K562 (cell line): ENCODE measurements at regions not wholly inside any gene's neighbourhood (a gene's known extent, or its start where the extent isn't known, plus 50 kb on each side); places are given as distances from the start of the nearest gene placed in this dataset.

Experiments
- ATAC-seq: fragments of 200-7000 bp; cut with Tn5 transposase; 3 replicates; pipeline ENCODE4 v1.9.1; 2020; ENCODE audit warnings: moderate library complexity
- BruUV-seq: library from RNA; stranded (reverse); fragments of 400-500 nt; replicated peaks from 2 replicates; lab custom pipeline; 2021; lab: Mats Ljungman, UMichigan
- CTCF ChIA-PET: fragments of 300-600 bp; formaldehyde crosslinking; extraction: SDS; loops from one replicate; lab custom pipeline; 2021; ENCODE audit warnings: low intra/inter-chr PET ratio; lab: Yijun Ruan, JAX
- POLR2A ChIA-PET: fragments of 300-600, 350-650 bp; sonication (Branson Sonifier 250); formaldehyde crosslinking; extraction: SDS; loops from one replicate; lab custom pipeline; 2021; ENCODE audit warnings: antibody characterized with exemption, inconsistent platforms; lab: Yijun Ruan, JAX
- DNase-seq, 4 experiments: peaks; one replicate each; pipeline versions ENCODE4 v3.0.0 to v3.0.0-alpha.2; 2011 to 2018; ENCODE audit warnings: low spot score in 3 of 4, mixed read lengths in 3 of 4; ENCODE audit errors: extremely low read depth in 1 of 4
- FAIRE-seq: peaks from 2 replicates; lab custom pipeline; 2011; peaks lifted over from hg19 to GRCh38; lab: Jason Lieb, UNC
- H2AFZ ChIP-seq: 2 replicates; pipeline ENCODE4 v1.6.0; 2011; ENCODE audit warnings: low read depth, low read length, control low read depth, inconsistent platforms
- H3K27ac ChIP-seq: fragments of 200-600 bp; 3 replicates; pipeline ENCODE4 v1.8.0; 2011; ENCODE audit warnings: low read depth, mild to moderate bottlenecking, control low read depth, inconsistent platforms, low read length, moderate library complexity, mixed read lengths; ENCODE audit errors: extremely low read depth
- H3K27me3 ChIP-seq, 2 experiments: fragments of 300-600 bp in 1 of 2; 2 replicates in 1 of 2; 3 replicates in 1 of 2; pipeline versions ENCODE4 v1.6.0 to v1.8.0; 2011; ENCODE audit warnings: inconsistent platforms in 2 of 2, low read length in 2 of 2, mild to moderate bottlenecking in 1 of 2, mixed read lengths in 1 of 2, moderate library complexity in 1 of 2; ENCODE audit not compliant: control insufficient read depth in 2 of 2, insufficient read depth in 2 of 2
- H3K36me3 ChIP-seq: fragments of 300-600 bp; 3 replicates; pipeline ENCODE4 v1.8.0; 2011; ENCODE audit warnings: mild to moderate bottlenecking, low read length, inconsistent platforms; ENCODE audit not compliant: control insufficient read depth, insufficient read depth
- H3K4me1 ChIP-seq, 2 experiments: fragments of 200-600 bp in 1 of 2; replicated peaks in 1 of 2; 2 replicates in 1 of 2; 3 replicates in 1 of 2; pipeline versions ENCODE4 v1.5.1 to v1.8.0; 2011; ENCODE audit warnings: inconsistent platforms in 2 of 2, low read length in 2 of 2, mild to moderate bottlenecking in 1 of 2, mixed read lengths in 1 of 2, moderate library complexity in 1 of 2; ENCODE audit not compliant: control insufficient read depth in 2 of 2, insufficient read depth in 2 of 2
- H3K4me2 ChIP-seq: 2 replicates; pipeline ENCODE4 v1.6.1; 2011; ENCODE audit warnings: low read length, control low read depth, inconsistent platforms, mixed read lengths; ENCODE audit not compliant: insufficient read depth
- H3K4me3 ChIP-seq: fragments of 200-600 bp; sonication (generic), shearing (Covaris generic); 2 replicates; pipeline ENCODE4 v1.5.1; 2016; ENCODE audit warnings: control low read depth, inconsistent platforms
- H3K79me2 ChIP-seq: fragments of 200-600 bp; 3 replicates; pipeline ENCODE4 v1.8.0; 2011; ENCODE audit warnings: low read length, inconsistent platforms; ENCODE audit not compliant: control insufficient read depth, insufficient read depth
- H3K9ac ChIP-seq, 2 experiments: 2 replicates each; pipeline versions ENCODE4 v1.6.0 to v1.6.1; 2011; ENCODE audit warnings: low read depth in 2 of 2, low read length in 2 of 2, control low read depth in 1 of 2, inconsistent platforms in 1 of 2, mild to moderate bottlenecking in 1 of 2, mixed read lengths in 1 of 2; ENCODE audit not compliant: insufficient read depth in 1 of 2
- H3K9me1 ChIP-seq: one replicate; pipeline ENCODE4 v1.6.0; 2011; ENCODE audit warnings: inconsistent platforms, mild to moderate bottlenecking, low read length, moderate library complexity; ENCODE audit not compliant: control insufficient read depth, insufficient read depth
- H3K9me3 ChIP-seq: replicated peaks from 2 replicates; pipeline ENCODE4 v1.5.1; 2011; ENCODE audit warnings: low read depth, low read length, inconsistent platforms; ENCODE audit not compliant: control insufficient read depth, insufficient read depth
- H4K20me1 ChIP-seq: replicated peaks from 2 replicates; pipeline ENCODE4 v1.6.1; 2011; ENCODE audit warnings: low read length, inconsistent platforms, mixed read lengths; ENCODE audit not compliant: control insufficient read depth, insufficient read depth
- EP400 ChIP-seq: fragments of 450-650 bp; IDR thresholded peaks from 2 replicates; pipeline ENCODE4 v1.6.1; 2017; ENCODE audit warnings: antibody characterized with exemption, mild to moderate bottlenecking, moderate library complexity
- JUND ChIP-seq, 2 experiments: IDR thresholded peaks; 2 replicates in 1 of 2; 3 replicates in 1 of 2; pipeline ENCODE4 v1.6.1; 2011; ENCODE audit warnings: borderline replicate concordance in 2 of 2, low read depth in 2 of 2, low read length in 2 of 2, improper control_type of control experiment in 1 of 2, missing biosample characterization in 1 of 2, missing genetic modification characterization in 1 of 2, missing genetic modification reagents in 1 of 2
- KDM5B ChIP-seq: fragments of 200-600 bp; sonication (generic); IDR thresholded peaks from 2 replicates; pipeline ENCODE4 v1.6.1; 2012; ENCODE audit warnings: low read depth, mild to moderate bottlenecking, moderate library complexity, low read length, control low read depth, inconsistent platforms; ENCODE audit not compliant: insufficient replicate concordance
- MTF1 ChIP-seq: fragments of 250-450 bp; sonication (Bioruptor Pico); IDR thresholded peaks from 2 replicates; pipeline ENCODE4 v1.9.0; 2021; ENCODE audit warnings: moderate library complexity, mild to moderate bottlenecking, inconsistent platforms, borderline replicate concordance
- PCBP2 ChIP-seq: fragments of 200-400 bp; formaldehyde crosslinking; IDR thresholded peaks from 2 replicates; pipeline ENCODE4 v1.6.1; 2018; ENCODE audit warnings: low read length, low read depth, mild to moderate bottlenecking, moderate library complexity; ENCODE audit not compliant: poor library complexity, severe bottlenecking
- YY1 ChIP-seq, 3 experiments: IDR thresholded peaks; 2 replicates each; pipeline ENCODE4 v1.6.1; 2011; ENCODE audit warnings: low read length in 2 of 3, mild to moderate bottlenecking in 2 of 3, moderate library complexity in 2 of 3, borderline replicate concordance in 1 of 3, control low read depth in 1 of 3, low read depth in 1 of 3; ENCODE audit not compliant: insufficient read depth in 3 of 3, insufficient replicate concordance in 2 of 3, control insufficient read depth in 1 of 3, insufficient read length in 1 of 3; ENCODE audit errors: extremely low read depth in 1 of 3
- WGBS: fragments of 100-300 bp; shearing (Covaris generic); methylation state at CpG from one replicate; pipeline ENCODE4 v1.1.6; 2016; ENCODE audit warnings: low coverage, mixed read lengths; ENCODE audit not compliant: insufficient coverage; ENCODE audit errors: missing lambda C conversion rate; 5-methylcytosine and 5-hydroxymethylcytosine counted together
- in situ Hi-C: fragments of 300-500 bp; cut with MboI; formaldehyde crosslinking; loops from 4 replicates; pipeline ENCODE4 v1.15.0; 2018; ENCODE audit warnings: inconsistent platforms, mixed read lengths
- intact Hi-C: fragments of 100-400 bp; cut with micrococcal nuclease; formaldehyde crosslinking; loops from 2 replicates; pipeline ENCODE4 v1.14.2; 2022
- TF ChIP-seq, protein P1 (sequence below): fragments of 250-450 bp; sonication (Bioruptor Pico); IDR thresholded peaks from 2 replicates; pipeline ENCODE4 v1.4.0; 2020; ENCODE audit warnings: borderline replicate concordance
- TF ChIP-seq, protein P2 (sequence below), 2 experiments: IDR thresholded peaks; 2 replicates each; pipeline ENCODE4 v1.6.1; 2011; ENCODE audit warnings: borderline replicate concordance in 1 of 2, control low read depth in 1 of 2, low read depth in 1 of 2, low read length in 1 of 2, mild to moderate bottlenecking in 1 of 2, mixed read lengths in 1 of 2, moderate library complexity in 1 of 2; ENCODE audit not compliant: insufficient read depth in 1 of 2, insufficient read length in 1 of 2, poor library complexity in 1 of 2, severe bottlenecking in 1 of 2; ENCODE audit errors: extremely low read depth in 1 of 2
- TF ChIP-seq, protein P3 (sequence below): fragments of 450-650 bp; formaldehyde crosslinking; IDR thresholded peaks from 2 replicates; pipeline ENCODE4 v1.4.0; 2022; ENCODE audit warnings: missing genetic modification characterization

DNA sequence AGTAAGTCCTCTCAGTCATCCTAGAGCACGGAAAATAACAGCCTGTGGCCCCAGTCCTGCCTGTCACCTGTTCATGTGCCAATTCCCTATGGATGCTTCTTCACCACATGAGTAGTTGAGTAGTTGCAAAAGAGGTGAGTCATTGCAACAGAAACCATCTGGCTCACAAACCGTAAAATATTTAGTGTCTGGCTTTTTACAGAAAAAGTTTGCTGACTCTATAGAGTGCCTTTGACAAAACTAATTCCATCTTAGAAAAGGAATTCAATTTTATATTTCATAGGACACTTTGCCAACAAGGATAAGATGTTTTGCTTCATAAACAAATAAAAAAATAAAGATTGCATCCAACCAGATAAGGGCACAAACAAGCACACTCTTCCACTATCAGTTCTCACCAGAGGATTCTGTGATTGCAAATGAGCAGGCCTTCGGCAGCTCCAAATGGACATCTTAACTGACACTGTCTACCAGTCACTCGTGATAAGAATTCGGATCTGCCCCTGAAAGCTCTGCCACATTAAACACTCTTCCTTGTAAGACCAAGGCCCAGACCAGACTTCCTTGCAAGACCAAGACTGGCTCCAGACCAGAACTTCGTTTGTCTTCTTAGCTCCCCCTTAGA lies 242.7 kb upstream of the SEMA3C start (continued):
- TF ChIP-seq, protein P1, sequence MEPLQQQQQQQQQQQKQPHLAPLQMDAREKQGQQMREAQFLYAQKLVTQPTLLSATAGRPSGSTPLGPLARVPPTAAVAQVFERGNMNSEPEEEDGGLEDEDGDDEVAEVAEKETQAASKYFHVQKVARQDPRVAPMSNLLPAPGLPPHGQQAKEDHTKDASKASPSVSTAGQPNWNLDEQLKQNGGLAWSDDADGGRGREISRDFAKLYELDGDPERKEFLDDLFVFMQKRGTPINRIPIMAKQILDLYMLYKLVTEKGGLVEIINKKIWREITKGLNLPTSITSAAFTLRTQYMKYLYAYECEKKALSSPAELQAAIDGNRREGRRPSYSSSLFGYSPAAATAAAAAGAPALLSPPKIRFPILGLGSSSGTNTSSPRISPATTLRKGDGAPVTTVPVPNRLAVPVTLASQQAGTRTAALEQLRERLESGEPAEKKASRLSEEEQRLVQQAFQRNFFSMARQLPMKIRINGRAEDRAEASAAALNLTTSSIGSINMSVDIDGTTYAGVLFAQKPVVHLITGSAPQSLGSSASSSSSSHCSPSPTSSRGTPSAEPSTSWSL (CRISPR knock-in tag), result no peak
- peak; percentile 33; the same call in 1 of the 2 replicates for TF ChIP-seq EP400
- TF ChIP-seq, protein P2, sequence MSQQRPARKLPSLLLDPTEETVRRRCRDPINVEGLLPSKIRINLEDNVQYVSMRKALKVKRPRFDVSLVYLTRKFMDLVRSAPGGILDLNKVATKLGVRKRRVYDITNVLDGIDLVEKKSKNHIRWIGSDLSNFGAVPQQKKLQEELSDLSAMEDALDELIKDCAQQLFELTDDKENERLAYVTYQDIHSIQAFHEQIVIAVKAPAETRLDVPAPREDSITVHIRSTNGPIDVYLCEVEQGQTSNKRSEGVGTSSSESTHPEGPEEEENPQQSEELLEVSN (IDR thresholded peaks at IDR 0.05; ENCODE audit: borderline replicate concordance in 1 of 2, extremely low read depth in 1 of 2, insufficient read depth in 1 of 2, insufficient read length in 1 of 2, low read depth in 1 of 2, low read length in 1 of 2, poor library complexity in 1 of 2, severe bottlenecking in 1 of 2), result peak in 1 of 2 experiments; percentile 10

DNA sequence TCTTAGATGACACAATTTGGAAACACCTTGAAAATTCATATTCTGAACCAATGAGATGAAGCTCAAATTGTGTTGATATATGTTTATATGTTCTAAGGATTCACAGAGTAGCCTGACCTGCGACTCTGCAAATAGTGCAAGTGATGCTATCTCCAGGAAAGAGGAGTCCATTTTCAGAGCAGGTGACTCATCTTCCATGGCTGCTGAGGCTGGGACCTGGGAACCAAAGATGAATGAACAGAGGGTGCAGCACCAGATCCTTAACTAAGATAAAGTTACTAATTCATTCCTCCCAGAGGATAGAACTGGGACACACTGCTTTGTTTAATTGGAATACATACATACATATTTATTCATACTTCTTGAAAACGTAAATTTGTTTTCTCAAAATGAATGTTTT lies 240.6 kb upstream of the SEMA3C start:
- ATAC-seq (peak; percentile 59), FAIRE-seq (peak; percentile 65), DNase-seq (peak; percentile 33 to 56 (median 38))
- Histone ChIP-seq H3K9me1 (no peaks in the 10 kb centered on the region), H3K27ac (no peak overlapping the region; the same call in 2 of the 3 replicates), H4K20me1 (no peaks in the 10 kb centered on the region), H2AFZ (peak overlapping the region; percentile 2; the same call in 1 of the 2 replicates), H3K27me3 (no peaks in the 10 kb centered on the region), H3K79me2 (no peaks in the 10 kb centered on the region), H3K4me3 (no peak overlapping the region), H3K4me1 (peaks cover 0 to 14% of the 10 kb centered on the region in 2 experiments; a peak in 2 of 5 replicates), H3K9me3 (no peaks in the 10 kb centered on the region), H3K4me2 (no peak overlapping the region), H3K36me3 (no peaks in the 10 kb centered on the region), H3K9ac (no peak overlapping the region)
- BruUV-seq, result no TSS peak
- CTCF ChIA-PET, result no interaction called here
- intact Hi-C loops, result no loop called here
- 11% methylated on average over 2 of the region's 2 CpGs for WGBS
- in situ Hi-C loops, result no loop called here
- POLR2A ChIA-PET, result no interaction called here
- TF ChIP-seq MTF1 (CRISPR knock-in tag) (no peak), YY1 (IDR thresholded peaks at IDR 0.05; ENCODE audit: borderline replicate concordance in 1 of 3, control insufficient read depth in 1 of 3, extremely low read depth in 1 of 3, insufficient read depth in 3 of 3, insufficient read length in 1 of 3, insufficient replicate concordance in 2 of 3, low read depth in 1 of 3, low read length in 2 of 3) (peak in 1 of 3 experiments; percentile 71), KDM5B (no peak), JUND (IDR thresholded peaks at IDR 0.05; ENCODE audit: borderline replicate concordance, low read depth, low read length) (peak; percentile 87), JUND (tag; IDR thresholded peaks at IDR 0.05; ENCODE audit: borderline replicate concordance, low read depth, low read length) (peak; percentile 73; the same call in 1 of the 3 replicates), PCBP2 (no peak)
- TF ChIP-seq, protein P3, sequence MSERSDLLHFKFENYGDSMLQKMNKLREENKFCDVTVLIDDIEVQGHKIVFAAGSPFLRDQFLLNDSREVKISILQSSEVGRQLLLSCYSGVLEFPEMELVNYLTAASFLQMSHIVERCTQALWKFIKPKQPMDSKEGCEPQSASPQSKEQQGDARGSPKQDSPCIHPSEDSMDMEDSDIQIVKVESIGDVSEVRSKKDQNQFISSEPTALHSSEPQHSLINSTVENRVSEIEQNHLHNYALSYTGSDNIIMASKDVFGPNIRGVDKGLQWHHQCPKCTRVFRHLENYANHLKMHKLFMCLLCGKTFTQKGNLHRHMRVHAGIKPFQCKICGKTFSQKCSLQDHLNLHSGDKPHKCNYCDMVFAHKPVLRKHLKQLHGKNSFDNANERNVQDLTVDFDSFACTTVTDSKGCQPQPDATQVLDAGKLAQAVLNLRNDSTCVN (CRISPR knock-in tag), result no peak
